WERI-Rb-1 (cell line): ENCODE measurements at regions not wholly inside any gene's neighbourhood (a gene's known extent, or its start where the extent isn't known, plus 50 kb on each side); places are given as distances from the start of the nearest gene placed in this dataset.

Source experiments
- DNase-seq: peaks from one replicate; pipeline ENCODE4 v3.0.0-alpha.2; 2020
- H3K27ac ChIP-seq: fragments of 250-450 bp; sonication (Bioruptor Pico); 2 replicates; pipeline ENCODE4 v1.5.1; 2020; ENCODE audit warnings: mild to moderate bottlenecking, moderate library complexity
- H3K27me3 ChIP-seq: fragments of 250-450 bp; sonication (Bioruptor Pico); 2 replicates; pipeline ENCODE4 v1.5.1; 2021; ENCODE audit warnings: mild to moderate bottlenecking, low read depth, moderate library complexity; ENCODE audit not compliant: insufficient read depth, severe bottlenecking
- H3K36me3 ChIP-seq: fragments of 250-450 bp; sonication (Bioruptor Pico); 2 replicates; pipeline ENCODE4 v1.5.1; 2020; ENCODE audit warnings: mild to moderate bottlenecking, moderate library complexity
- H3K4me3 ChIP-seq: 2 replicates; pipeline ENCODE4 v1.5.1; 2011; ENCODE audit warnings: low read depth, mild to moderate bottlenecking, control low read depth, low read length
- H3K9me3 ChIP-seq: fragments of 250-450 bp; sonication (Bioruptor Pico); 2 replicates; pipeline ENCODE4 v1.5.1; 2021; ENCODE audit warnings: mild to moderate bottlenecking, moderate library complexity; ENCODE audit not compliant: severe bottlenecking
- TF ChIP-seq, protein P1 (sequence below): IDR thresholded peaks from 2 replicates; pipeline ENCODE4 v1.5.1; 2011; ENCODE audit warnings: low read depth, mild to moderate bottlenecking, control low read depth, inconsistent platforms, low read length

DNA sequence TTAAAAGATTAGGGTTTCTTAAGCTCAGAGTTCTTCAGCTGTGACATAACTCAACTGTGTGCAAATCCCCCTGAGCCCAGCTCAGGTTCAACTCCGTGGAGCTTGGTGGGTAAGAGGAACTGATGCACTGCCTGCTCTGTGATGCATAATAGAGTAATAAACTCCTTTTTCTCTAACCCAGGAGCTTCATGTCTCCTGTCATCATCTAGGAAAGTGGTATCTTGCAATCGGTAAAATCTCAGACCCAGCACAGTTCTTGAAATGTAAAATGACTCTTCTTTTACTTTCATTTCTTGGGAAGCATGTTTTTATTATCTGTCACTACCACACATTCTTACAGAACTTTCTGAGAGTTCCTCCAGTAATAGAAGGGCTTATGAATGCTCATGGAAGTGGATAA, 123.8 kb upstream of the PCDH9 start:
- Histone ChIP-seq H3K27ac (no peak overlapping the region), H3K4me3 (no peak overlapping the region), H3K9me3 (no peaks in the 10 kb centered on the region), H3K36me3 (no peaks in the 10 kb centered on the region), H3K27me3 (no peaks in the 10 kb centered on the region)
- TF ChIP-seq, protein P1, sequence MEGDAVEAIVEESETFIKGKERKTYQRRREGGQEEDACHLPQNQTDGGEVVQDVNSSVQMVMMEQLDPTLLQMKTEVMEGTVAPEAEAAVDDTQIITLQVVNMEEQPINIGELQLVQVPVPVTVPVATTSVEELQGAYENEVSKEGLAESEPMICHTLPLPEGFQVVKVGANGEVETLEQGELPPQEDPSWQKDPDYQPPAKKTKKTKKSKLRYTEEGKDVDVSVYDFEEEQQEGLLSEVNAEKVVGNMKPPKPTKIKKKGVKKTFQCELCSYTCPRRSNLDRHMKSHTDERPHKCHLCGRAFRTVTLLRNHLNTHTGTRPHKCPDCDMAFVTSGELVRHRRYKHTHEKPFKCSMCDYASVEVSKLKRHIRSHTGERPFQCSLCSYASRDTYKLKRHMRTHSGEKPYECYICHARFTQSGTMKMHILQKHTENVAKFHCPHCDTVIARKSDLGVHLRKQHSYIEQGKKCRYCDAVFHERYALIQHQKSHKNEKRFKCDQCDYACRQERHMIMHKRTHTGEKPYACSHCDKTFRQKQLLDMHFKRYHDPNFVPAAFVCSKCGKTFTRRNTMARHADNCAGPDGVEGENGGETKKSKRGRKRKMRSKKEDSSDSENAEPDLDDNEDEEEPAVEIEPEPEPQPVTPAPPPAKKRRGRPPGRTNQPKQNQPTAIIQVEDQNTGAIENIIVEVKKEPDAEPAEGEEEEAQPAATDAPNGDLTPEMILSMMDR = no peak
- peak; percentile 32 for DNase-seq

DNA sequence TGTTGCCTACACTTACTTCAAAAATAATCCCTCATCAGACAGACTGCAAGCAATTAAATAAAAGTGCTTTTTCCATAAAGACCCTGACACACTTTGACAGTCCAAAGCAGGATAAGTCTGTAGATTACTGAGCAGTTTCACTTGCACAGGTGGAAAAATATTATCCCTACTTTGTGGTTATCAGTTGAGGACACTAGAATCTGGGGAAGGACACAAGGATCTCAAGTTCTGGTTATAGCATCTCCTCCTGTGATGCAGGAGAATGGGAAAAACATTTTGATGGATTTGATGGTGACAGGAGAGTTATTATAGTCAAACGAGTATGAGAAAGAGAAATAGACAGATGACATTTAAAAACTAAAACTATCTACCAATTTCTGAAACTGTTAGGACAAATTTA, 122.9 kb upstream of the PCDH9 start:
- H3K27me3 ChIP-seq = no peaks in the 10 kb centered on the region
- H3K36me3 ChIP-seq = no peaks in the 10 kb centered on the region
- TF ChIP-seq, protein P1 = no peak
- no peak overlapping the region for H3K27ac ChIP-seq
- H3K4me3 ChIP-seq = no peak overlapping the region
- DNase-seq = no peak
- H3K9me3 ChIP-seq = no peaks in the 10 kb centered on the region

DNA sequence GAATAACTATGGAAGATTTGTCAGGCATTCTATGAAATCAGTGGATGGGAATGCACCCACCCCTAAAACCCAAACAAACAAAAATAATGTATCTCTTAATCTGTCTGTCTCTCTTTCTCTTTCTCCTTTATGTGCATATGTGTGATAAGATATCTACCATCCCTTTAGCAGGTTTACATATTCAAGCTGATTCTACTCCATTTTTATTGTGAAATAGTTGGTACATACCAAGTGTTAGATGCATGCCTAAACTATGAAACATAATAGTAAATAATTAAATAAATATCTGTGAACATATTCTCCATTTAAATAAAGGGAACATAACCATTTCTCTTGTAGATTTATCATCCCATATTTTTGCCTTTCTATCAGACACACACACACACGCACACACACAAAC, 121.8 kb upstream of the PCDH9 start:
- TF ChIP-seq, protein P1 = no peak
- DNase-seq = no peak
- H3K27me3 ChIP-seq = no peaks in the 10 kb centered on the region
- H3K36me3 ChIP-seq = no peaks in the 10 kb centered on the region
- H3K9me3 ChIP-seq = no peaks in the 10 kb centered on the region
- H3K27ac ChIP-seq = no peak overlapping the region
- no peak overlapping the region for H3K4me3 ChIP-seq

DNA sequence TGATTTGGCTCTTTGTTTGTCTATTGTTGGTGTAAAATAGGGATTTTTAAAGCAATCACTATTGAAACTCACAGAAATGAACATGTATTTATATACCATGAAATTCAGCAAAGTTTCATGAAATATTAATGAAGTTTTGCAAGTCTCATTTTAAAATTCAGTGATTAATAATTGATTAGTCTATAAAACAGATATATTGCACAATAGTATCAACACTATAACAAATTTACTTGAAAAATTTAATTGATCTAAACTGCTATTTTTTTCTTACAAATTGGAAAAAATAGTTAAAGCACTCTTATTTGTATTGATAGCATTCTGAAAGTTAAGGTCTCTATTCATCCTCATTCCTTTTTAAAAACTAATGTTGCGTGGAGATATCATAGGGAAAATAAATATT, 121.0 kb upstream of the PCDH9 start:
- Histone ChIP-seq H3K27ac (no peak overlapping the region), H3K9me3 (no peaks in the 10 kb centered on the region), H3K4me3 (no peak overlapping the region), H3K27me3 (no peaks in the 10 kb centered on the region), H3K36me3 (no peaks in the 10 kb centered on the region)
- no peak for DNase-seq
- TF ChIP-seq, protein P1 = no peak

DNA sequence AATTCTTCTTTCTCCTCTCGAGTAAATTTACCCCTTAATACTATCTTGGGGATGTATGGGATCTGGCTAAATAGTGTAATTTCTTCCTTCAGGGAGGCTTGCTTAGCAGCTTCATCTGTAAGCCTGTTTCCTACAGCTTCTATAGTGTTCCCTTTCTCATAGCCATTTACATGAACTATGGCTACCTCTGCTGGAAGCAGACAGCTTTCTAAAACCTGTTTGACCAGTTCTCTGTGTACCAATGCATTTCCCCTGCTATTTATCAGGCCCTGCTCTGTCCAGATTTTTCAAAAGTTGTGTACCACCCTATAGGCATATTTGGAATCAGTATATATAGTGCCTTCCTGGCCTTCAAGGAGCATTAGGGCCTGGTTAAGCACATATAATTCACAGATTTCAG, 113.6 kb upstream of the PCDH9 start:
- Histone ChIP-seq H3K9me3 (no peaks in the 10 kb centered on the region), H3K36me3 (no peaks in the 10 kb centered on the region), H3K27ac (no peak overlapping the region), H3K27me3 (no peaks in the 10 kb centered on the region), H3K4me3 (no peak overlapping the region)
- TF ChIP-seq, protein P1 = no peak
- no peak for DNase-seq

DNA sequence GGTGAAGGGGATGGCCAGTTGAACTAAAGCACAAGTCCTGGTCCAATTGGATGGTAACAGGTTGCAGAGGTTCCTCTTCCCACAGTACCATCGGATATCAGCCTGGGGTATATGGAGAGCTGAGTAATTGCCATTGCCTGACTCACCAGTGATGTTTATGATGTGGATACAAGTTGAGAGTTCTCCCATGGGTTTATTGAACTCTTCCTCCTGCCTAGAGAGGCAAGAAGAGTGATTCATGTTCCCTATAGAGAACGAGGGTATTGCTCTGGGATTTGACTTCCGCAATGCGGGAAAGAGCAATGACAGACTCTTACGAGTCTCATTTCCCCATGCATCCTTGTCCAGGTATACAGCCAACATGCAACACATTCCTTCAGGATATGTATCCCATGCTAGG, 111.3 kb upstream of the PCDH9 start:
- no peaks in the 10 kb centered on the region for H3K9me3 ChIP-seq
- TF ChIP-seq, protein P1 = no peak
- H3K36me3 ChIP-seq = no peaks in the 10 kb centered on the region
- no peak overlapping the region for H3K4me3 ChIP-seq
- no peak overlapping the region for H3K27ac ChIP-seq
- no peaks in the 10 kb centered on the region for H3K27me3 ChIP-seq
- DNase-seq = no peak
